ENCODE measurements at regions not wholly inside any gene's neighbourhood (a gene's known extent, or its start where the extent isn't known, plus 50 kb on each side); places are given as distances from the start of the nearest gene placed in this dataset.
"Not testable (repeated sequence)": the region's sequence is repeated elsewhere in the genome, so short reads cannot be mapped to it uniquely, and the experiment has no call there.

DNA sequence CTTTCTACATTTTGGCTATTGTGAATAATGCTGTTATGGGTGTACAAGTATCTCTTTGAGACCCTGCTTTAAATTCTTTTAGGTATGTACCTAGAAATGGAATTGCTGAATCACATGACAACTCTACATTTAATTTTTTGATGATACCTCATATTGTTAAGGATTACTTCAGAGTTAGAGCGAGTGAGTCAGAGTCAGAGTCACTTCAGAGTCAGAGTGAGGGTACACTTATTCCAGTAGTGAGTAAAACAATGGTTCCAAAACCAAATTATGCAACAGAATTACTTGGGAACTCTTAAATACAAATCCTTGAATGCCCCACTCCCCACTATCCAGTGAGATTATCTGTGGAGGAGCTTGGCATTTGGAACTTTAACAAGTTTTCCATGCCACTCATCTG, 50.3 kb upstream of the SNRK start:
- Histone ChIP-seq H3K9me3 (ENCODE audit: low read depth, low read length) (no peaks in the 10 kb centered on the region), H3K36me3 (ENCODE audit: insufficient read depth, low read length) (no peaks in the 10 kb centered on the region), H3K4me3 (no peak overlapping the region), H3K27ac (no peak overlapping the region), H3K9ac (ENCODE audit: insufficient read length) (no peak overlapping the region)
- DNase-seq (ENCODE audit: low read depth, low spot score) = no peak
- TF ChIP-seq FOXP2 (optimal IDR thresholded peaks at IDR 0.05; ENCODE audit: control extremely low read depth, extremely low read length, insufficient read depth) (no peak), POLR2AphosphoS5 (IDR thresholded peaks at IDR 0.05; ENCODE audit: borderline replicate concordance, low read depth, low read length) (no peak), EZH2 (IDR thresholded peaks at IDR 0.05) (no peak)

DNA sequence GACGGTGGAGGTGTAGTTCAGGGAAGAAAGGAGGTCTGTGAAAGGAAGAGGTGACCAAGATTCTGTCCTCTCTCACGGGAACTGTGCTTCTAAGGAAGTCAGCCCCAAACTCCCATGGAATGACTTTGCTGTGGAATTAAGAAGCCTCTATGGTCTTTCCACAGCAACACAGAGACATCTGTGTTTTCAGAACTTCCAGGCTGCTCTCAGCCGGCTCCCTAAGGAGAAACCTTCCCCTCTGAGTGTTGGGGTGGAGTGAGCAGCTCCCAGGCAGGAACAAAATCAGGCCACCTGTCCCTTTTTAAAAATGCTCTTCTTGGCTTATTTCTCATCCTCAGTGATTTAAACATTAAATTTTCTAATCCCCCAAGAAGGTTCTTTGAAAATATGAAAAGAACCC, 53.3 kb upstream of the SNRK start:
- Histone ChIP-seq H3K27ac (no peak overlapping the region), H3K9ac (ENCODE audit: insufficient read length) (no peak overlapping the region), H3K36me3 (ENCODE audit: insufficient read depth, low read length) (no peaks in the 10 kb centered on the region), H3K4me3 (no peak overlapping the region), H3K9me3 (ENCODE audit: low read depth, low read length) (no peaks in the 10 kb centered on the region)
- TF ChIP-seq FOXP2 (optimal IDR thresholded peaks at IDR 0.05; ENCODE audit: control extremely low read depth, extremely low read length, insufficient read depth) (no peak), POLR2AphosphoS5 (IDR thresholded peaks at IDR 0.05; ENCODE audit: borderline replicate concordance, low read depth, low read length) (no peak), EZH2 (IDR thresholded peaks at IDR 0.05) (no peak)
- no peak for DNase-seq (ENCODE audit: low read depth, low spot score)

DNA sequence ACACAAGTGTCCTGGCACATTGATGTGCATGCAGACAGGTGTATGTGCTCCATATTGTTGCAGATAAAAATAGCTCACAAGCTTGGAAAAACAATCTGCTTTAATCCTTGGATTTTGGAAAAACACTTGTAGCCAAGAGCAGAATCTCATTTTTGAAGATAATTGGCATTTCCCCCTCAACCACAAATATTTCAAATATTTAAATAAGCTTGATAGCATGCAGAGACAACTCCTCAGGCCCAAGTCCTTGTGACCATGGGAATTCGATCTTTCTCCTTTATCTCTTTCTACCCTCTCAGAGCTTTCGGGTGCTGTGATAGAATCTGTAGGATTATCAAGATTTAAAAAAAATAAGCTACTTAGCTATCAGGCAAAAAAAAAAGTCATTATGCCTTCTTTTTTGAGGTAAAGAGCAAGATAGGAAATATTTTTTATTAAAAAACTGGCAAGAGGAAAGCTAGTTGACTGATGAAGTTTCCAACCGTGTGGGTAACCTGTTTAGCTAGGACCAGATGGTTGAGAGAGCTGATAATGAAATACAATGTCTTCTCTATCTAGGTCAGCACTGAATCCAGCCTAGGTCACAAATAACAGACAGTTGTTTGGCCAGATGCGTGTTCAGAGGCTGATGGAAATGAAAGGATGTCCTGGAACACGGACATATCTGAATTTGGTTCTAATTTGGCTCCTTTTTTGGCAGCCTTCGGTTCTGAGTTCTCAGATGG, 54.9 kb upstream of the SNRK start:
- Histone ChIP-seq H3K9me3 (ENCODE audit: low read depth, low read length) (no peaks in the 10 kb centered on the region), H3K4me3 (peak overlapping the region; percentile 25; the same call in 1 of the 2 replicates), H3K27ac (peak overlapping the region; percentile 54; the same call in 1 of the 2 replicates), H3K36me3 (ENCODE audit: insufficient read depth, low read length) (no peaks in the 10 kb centered on the region), H3K9ac (ENCODE audit: insufficient read length) (no peak overlapping the region)
- peak; percentile 22 for DNase-seq (ENCODE audit: low read depth, low spot score)
- TF ChIP-seq FOXP2 (optimal IDR thresholded peaks at IDR 0.05; ENCODE audit: control extremely low read depth, extremely low read length, insufficient read depth) = no peak

DNA sequence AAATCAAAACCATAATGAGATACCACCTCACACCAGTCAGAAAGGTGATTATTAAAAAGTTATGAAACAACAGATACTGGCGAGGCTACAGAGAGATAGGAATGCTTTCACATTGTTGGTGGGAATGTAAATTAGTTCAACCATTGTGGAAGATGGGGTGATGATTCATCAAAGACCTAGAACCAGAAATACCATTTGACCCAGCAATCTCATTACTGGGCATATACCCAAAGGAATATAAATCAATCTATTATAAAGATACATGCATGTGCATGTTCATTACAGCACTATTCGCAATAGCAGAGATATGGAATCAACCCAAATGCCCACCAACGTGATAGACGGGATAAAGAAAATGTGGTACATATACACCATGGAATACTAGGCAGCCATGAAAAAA, 56.5 kb upstream of the SNRK start:
- not testable (repeated sequence) for DNase-seq (ENCODE audit: low read depth, low spot score); H3K4me3 ChIP-seq; H3K36me3 ChIP-seq (ENCODE audit: insufficient read depth, low read length)

DNA sequence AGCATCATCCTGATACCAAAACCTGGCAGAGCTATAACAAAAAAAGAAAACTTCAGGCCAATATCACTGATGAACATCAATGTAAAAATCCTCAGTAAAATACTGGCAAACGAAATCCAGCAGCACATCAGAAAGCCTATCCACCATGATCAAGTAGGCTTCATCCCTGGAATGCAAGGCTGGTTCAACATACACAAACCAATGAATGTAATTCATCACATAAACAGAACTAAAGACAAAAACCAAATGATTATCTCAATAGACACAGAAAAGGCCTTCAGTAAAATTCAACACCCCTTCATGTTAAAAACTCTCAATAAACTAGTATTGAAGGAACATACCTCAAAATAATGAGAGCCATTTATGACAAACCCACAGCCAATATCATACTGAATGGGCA, 58.7 kb upstream of the SNRK start:
- not testable (repeated sequence) for H3K27ac ChIP-seq; H3K9ac ChIP-seq (ENCODE audit: insufficient read length); H3K4me3 ChIP-seq; H3K36me3 ChIP-seq (ENCODE audit: insufficient read depth, low read length); H3K9me3 ChIP-seq (ENCODE audit: low read depth, low read length); DNase-seq (ENCODE audit: low read depth, low spot score)

More for the DNA sequence above, 56.5 kb upstream of the SNRK start:
- H3K9ac ChIP-seq (ENCODE audit: insufficient read length); H3K9me3 ChIP-seq (ENCODE audit: low read depth, low read length); H3K27ac ChIP-seq: not testable (repeated sequence)

DNA sequence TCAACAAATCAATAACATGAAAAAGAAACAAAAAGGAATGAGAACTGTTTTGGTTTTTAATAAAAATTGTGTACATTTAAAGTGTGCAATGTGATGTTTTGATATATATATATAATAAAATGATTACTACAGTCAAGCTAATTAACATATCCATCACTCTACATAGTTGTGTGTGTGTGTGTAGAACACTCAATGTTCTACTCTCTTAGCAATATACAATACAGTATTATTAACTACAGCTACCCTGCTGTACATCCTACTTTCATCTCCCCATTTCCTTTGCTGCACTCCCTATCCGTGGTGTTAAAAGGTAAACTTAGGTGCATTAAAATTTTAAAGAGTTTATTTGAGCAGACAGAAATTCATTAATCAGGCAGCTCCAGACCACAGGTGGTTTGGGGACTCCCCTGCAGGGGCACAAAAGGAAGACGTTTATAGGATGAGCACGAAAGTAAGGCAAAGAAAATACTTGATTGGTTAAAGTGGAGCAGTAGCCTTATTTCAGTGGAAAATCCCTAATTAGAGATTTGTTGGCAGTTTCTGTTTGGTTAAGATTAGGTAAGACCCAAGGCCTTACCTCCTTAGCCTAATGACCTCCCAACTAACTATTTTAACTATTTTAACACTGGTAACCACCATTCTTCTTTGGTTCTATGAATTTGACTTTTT, 61.8 kb upstream of the SNRK start:
- Histone ChIP-seq H3K9me3 (ENCODE audit: low read depth, low read length) (no peaks in the 10 kb centered on the region), H3K4me3 (no peak overlapping the region), H3K27ac (no peak overlapping the region), H3K9ac (ENCODE audit: insufficient read length) (no peak overlapping the region), H3K36me3 (ENCODE audit: insufficient read depth, low read length) (no peaks in the 10 kb centered on the region)
- no peak for DNase-seq (ENCODE audit: low read depth, low spot score)
- no peak for TF ChIP-seq FOXP2 (optimal IDR thresholded peaks at IDR 0.05; ENCODE audit: control extremely low read depth, extremely low read length, insufficient read depth)
- no peak for TF ChIP-seq EZH2 (IDR thresholded peaks at IDR 0.05)
- no peak for TF ChIP-seq POLR2AphosphoS5 (IDR thresholded peaks at IDR 0.05; ENCODE audit: borderline replicate concordance, low read depth, low read length)

DNA sequence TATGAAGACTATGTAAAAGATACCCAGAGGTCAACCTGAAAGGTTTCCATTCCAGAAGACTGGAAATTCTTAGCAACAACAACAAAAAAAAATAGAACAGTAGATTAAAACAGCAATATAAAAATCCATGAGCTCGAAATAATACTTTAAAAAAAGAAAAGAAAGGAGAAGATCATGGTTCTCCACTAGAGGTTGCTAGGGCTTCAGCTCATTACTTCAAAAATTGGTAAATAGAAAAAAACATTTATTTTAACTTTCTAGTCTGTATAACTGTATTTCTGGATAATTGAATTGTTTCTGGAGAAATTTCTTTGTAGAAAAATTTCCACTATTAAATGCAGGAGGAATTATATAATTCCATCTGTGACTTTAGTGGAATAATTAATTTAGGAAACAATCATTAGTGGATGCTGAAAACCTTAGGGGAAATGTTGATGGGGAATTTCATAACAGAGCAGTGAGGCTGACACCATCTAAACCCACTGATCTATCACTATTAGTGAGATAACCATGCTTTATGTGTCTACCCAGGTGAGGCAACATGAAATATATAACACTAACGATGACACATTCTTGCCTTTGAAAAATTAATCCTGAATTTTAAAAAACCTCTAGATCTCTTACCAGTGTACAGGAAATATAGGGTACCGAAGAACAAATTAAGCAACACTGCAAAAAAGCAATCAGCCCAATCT, 62.5 kb upstream of the SNRK start:
- no peak overlapping the region for H3K9ac ChIP-seq (ENCODE audit: insufficient read length)
- DNase-seq (ENCODE audit: low read depth, low spot score) = no peak
- TF ChIP-seq FOXP2 (optimal IDR thresholded peaks at IDR 0.05; ENCODE audit: control extremely low read depth, extremely low read length, insufficient read depth) = no peak
- TF ChIP-seq EZH2 (IDR thresholded peaks at IDR 0.05) = no peak
- TF ChIP-seq POLR2AphosphoS5 (IDR thresholded peaks at IDR 0.05; ENCODE audit: borderline replicate concordance, low read depth, low read length) = no peak
- no peak overlapping the region for H3K27ac ChIP-seq
- H3K4me3 ChIP-seq = no peak overlapping the region
- no peaks in the 10 kb centered on the region for H3K9me3 ChIP-seq (ENCODE audit: low read depth, low read length)
- H3K36me3 ChIP-seq (ENCODE audit: insufficient read depth, low read length) = no peaks in the 10 kb centered on the region

DNA sequence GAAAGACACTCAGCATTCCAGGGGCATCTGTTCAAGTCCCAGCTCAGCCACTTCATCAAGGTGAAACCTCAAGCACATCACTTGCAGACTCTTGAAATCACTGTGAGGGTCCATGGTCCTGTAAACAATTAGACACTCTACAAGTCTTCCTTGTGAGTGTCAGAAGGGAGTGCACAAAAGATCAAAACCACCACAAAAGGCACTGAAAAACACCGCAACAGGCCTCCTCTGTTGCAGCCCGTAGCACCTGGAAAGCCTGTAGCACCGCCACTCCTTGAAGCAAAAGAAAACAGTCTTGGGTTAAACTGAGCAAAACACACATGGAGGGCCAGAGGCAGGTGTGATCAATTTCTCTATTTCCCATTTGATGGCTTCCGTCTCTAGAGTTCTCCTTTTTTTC, 63.8 kb upstream of the SNRK start:
- no peak overlapping the region for H3K27ac ChIP-seq
- TF ChIP-seq POLR2AphosphoS5 (IDR thresholded peaks at IDR 0.05; ENCODE audit: borderline replicate concordance, low read depth, low read length) (no peak), FOXP2 (optimal IDR thresholded peaks at IDR 0.05; ENCODE audit: control extremely low read depth, extremely low read length, insufficient read depth) (no peak), EZH2 (IDR thresholded peaks at IDR 0.05) (no peak)
- no peak overlapping the region for H3K4me3 ChIP-seq
- no peak for DNase-seq (ENCODE audit: low read depth, low spot score)
- no peaks in the 10 kb centered on the region for H3K9me3 ChIP-seq (ENCODE audit: low read depth, low read length)
- no peaks in the 10 kb centered on the region for H3K36me3 ChIP-seq (ENCODE audit: insufficient read depth, low read length)
- H3K9ac ChIP-seq (ENCODE audit: insufficient read length) = no peak overlapping the region

DNA sequence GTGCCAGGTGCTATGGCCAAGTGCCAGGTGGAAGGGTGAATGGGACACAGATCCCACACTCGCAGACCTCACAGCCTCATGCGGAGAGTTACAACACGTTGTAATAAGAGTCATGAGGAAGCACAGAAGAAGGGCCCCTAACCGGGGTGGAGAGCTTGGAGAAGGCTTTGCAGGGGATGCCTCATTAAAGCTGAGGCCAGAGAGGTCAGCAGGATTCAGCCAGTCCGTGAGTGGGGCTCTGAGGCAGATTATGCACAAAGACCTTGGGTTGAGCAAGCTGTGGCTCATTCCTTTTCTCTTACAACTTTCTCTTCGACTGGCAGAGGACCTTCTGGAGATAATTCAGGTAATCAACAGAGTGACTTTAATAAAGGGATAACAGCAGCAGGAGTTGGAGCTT, 65.3 kb upstream of the SNRK start:
- no peak for DNase-seq (ENCODE audit: low read depth, low spot score)
- no peak overlapping the region for H3K27ac ChIP-seq
- TF ChIP-seq FOXP2 (optimal IDR thresholded peaks at IDR 0.05; ENCODE audit: control extremely low read depth, extremely low read length, insufficient read depth) (no peak), POLR2AphosphoS5 (IDR thresholded peaks at IDR 0.05; ENCODE audit: borderline replicate concordance, low read depth, low read length) (no peak), EZH2 (IDR thresholded peaks at IDR 0.05) (no peak)

More for the DNA sequence above, 65.3 kb upstream of the SNRK start:
- H3K4me3 ChIP-seq = no peak overlapping the region
- no peak overlapping the region for H3K9ac ChIP-seq (ENCODE audit: insufficient read length)
- no peaks in the 10 kb centered on the region for H3K9me3 ChIP-seq (ENCODE audit: low read depth, low read length)
- no peaks in the 10 kb centered on the region for H3K36me3 ChIP-seq (ENCODE audit: insufficient read depth, low read length)
